ENCODE measurements at regions not wholly inside any gene's neighbourhood (a gene's known extent, or its start where the extent isn't known, plus 50 kb on each side); places are given as distances from the start of the nearest gene placed in this dataset.

- no peak for TF ChIP-seq CTCF (conservative IDR thresholded peaks at IDR 0.05; ENCODE audit: low read depth, low read length)
- no peak overlapping the region for H3K4me3 ChIP-seq (ENCODE audit: low read length)
- no peak for DNase-seq (ENCODE audit: low read depth)
Measured at GRCh38 chr21:25328736-25329135, 278.5 kb downstream of the MRPL39 start.

- no peak for DNase-seq (ENCODE audit: low read depth)
- TF ChIP-seq CTCF (conservative IDR thresholded peaks at IDR 0.05; ENCODE audit: low read depth, low read length): no peak
- no peak overlapping the region for H3K4me3 ChIP-seq (ENCODE audit: low read length)
Measured at GRCh38 chr21:25326181-25326580, 281.1 kb downstream of the MRPL39 start.

GRCh38 chr21:25324666-25325065 lies 282.6 kb downstream of the MRPL39 start:
- no peak for TF ChIP-seq CTCF (conservative IDR thresholded peaks at IDR 0.05; ENCODE audit: low read depth, low read length)
- no peak for DNase-seq (ENCODE audit: low read depth)

GRCh38 chr21:25323356-25323949 lies 283.8 kb downstream of the MRPL39 start:
- TF ChIP-seq CTCF (conservative IDR thresholded peaks at IDR 0.05; ENCODE audit: low read depth, low read length): no peak
- H3K4me3 ChIP-seq (ENCODE audit: low read length): no peak overlapping the region
- no peak for DNase-seq (ENCODE audit: low read depth)

More at GRCh38 chr21:25324666-25325065, 282.6 kb downstream of the MRPL39 start:
- H3K4me3 ChIP-seq (ENCODE audit: low read length): no peak overlapping the region

- DNase-seq (ENCODE audit: low read depth): no peak
- no peak overlapping the region for H3K4me3 ChIP-seq (ENCODE audit: low read length)
- TF ChIP-seq CTCF (conservative IDR thresholded peaks at IDR 0.05; ENCODE audit: low read depth, low read length): no peak
Measured at GRCh38 chr21:25314247-25314646, 293.0 kb downstream of the MRPL39 start.

- TF ChIP-seq CTCF (conservative IDR thresholded peaks at IDR 0.05; ENCODE audit: low read depth, low read length): peak; percentile 45
- peak; percentile 4 for DNase-seq (ENCODE audit: low read depth)
- no peak overlapping the region for H3K4me3 ChIP-seq (ENCODE audit: low read length)
Measured at GRCh38 chr21:25313829-25314228, 293.5 kb downstream of the MRPL39 start.

- TF ChIP-seq CTCF (conservative IDR thresholded peaks at IDR 0.05; ENCODE audit: low read depth, low read length): no peak
- no peak for DNase-seq (ENCODE audit: low read depth)
- no peak overlapping the region for H3K4me3 ChIP-seq (ENCODE audit: low read length)
Measured at GRCh38 chr21:25307489-25307888, 299.8 kb downstream of the MRPL39 start.

Data from retinal pigment epithelial cell (primary cell).